ENCODE measurements at regions not wholly inside any gene's neighbourhood (a gene's known extent, or its start where the extent isn't known, plus 50 kb on each side); places are given as distances from the start of the nearest gene placed in this dataset.
A peak's percentile ranks its signal among the peaks of the same experiment; 100 is the strongest.

- Histone ChIP-seq H2AFZ (ENCODE audit: low read length) (0 out of 2 replicates have a peak overlapping the region, but pooled peaks have one; percentile 5), H3K4ac (replicated peaks; ENCODE audit: insufficient read length, low read depth, low read length) (no peak overlapping the region), H3K23ac (ENCODE audit: insufficient read length) (no peak overlapping the region), H2BK15ac (ENCODE audit: low read length) (no peak overlapping the region), H2BK120ac (replicated peaks; ENCODE audit: low read depth, low read length) (no peak overlapping the region), H3K36me3 (ENCODE audit: control insufficient read depth in 2 of 4, insufficient read depth in 4 of 4, low read length in 3 of 4) (no peaks in the 10 kb centered on the region), H3K79me2 (ENCODE audit: control insufficient read depth in 1 of 2, insufficient read depth in 2 of 2, low read length in 2 of 2) (no peaks in the 10 kb centered on the region), H3K9me3 (ENCODE audit: insufficient read depth in 2 of 2, low read depth in 1 of 2, low read length in 1 of 2) (no peaks in the 10 kb centered on the region), H3K23me2 (ENCODE audit: low read depth, low read length) (no peaks in the 10 kb centered on the region), H4K5ac (ENCODE audit: insufficient read length, low read depth, low read length) (no peak overlapping the region), H3K4me2 (ENCODE audit: insufficient read depth in 1 of 2, low read depth in 2 of 2, low read length in 2 of 2) (no peak overlapping the region), H4K20me1 (replicated peaks in 1 of 2; ENCODE audit: control insufficient read depth in 1 of 2, insufficient read depth in 2 of 2, low read length in 2 of 2) (no peaks in the 10 kb centered on the region), H3K27ac (ENCODE audit: low read depth, low read length) (no peak overlapping the region), H2BK12ac (ENCODE audit: low read depth, low read length) (no peak overlapping the region), H4K8ac (ENCODE audit: extremely low read depth, insufficient read depth, low read length) (no peak overlapping the region), H3K14ac (ENCODE audit: insufficient read length) (no peak overlapping the region), H3K18ac (ENCODE audit: extremely low read depth, low read length) (no peak overlapping the region), H3K4me3 (ENCODE audit: extremely low read depth in 1 of 4, insufficient read depth in 2 of 4, low read depth in 3 of 4, low read length in 4 of 4) (no peak overlapping the region), H3K27me3 (replicated peaks in 1 of 4; ENCODE audit: control insufficient read depth in 3 of 4, extremely low read depth in 1 of 4, insufficient read depth in 3 of 4, low read length in 3 of 4) (no peaks in the 10 kb centered on the region), H3K79me1 (ENCODE audit: low read depth, low read length) (no peaks in the 10 kb centered on the region), H2BK20ac (ENCODE audit: low read length) (no peak overlapping the region), H2AK5ac (ENCODE audit: low read depth, low read length) (no peak overlapping the region), H3K9ac (replicated peaks in 1 of 4; ENCODE audit: extremely low read depth in 1 of 4, low read depth in 3 of 4, low read length in 3 of 4) (no peak overlapping the region), H3K56ac (replicated peaks; ENCODE audit: insufficient read length, low read depth, low read length) (no peak overlapping the region), H2BK5ac (ENCODE audit: low read depth, low read length) (no peak overlapping the region), H3K4me1 (replicated peaks in 1 of 4; ENCODE audit: control insufficient read depth in 3 of 4, insufficient read depth in 4 of 4, low read length in 3 of 4) (peaks cover 0 to 4% (median 0%) of the 10 kb centered on the region in 4 experiments; a peak in 1 of 7 replicates), H4K91ac (replicated peaks; ENCODE audit: insufficient read length, low read length) (no peak overlapping the region)
- FAIRE-seq: no peak
- CTCF ChIA-PET (ENCODE audit: partially characterized antibody): interaction anchor here (0.9 to 1.2 kb wide), 2 partner anchors 9 to 13 kb away, joined by 3 to 4 read pairs; no protein-coding TSS in a partner anchor
- 86% methylated on average over 2 of the region's 3 CpGs; no CpG with 5 or more reads in 1 of the 2 experiments for WGBS, 2 experiments (ENCODE audit: extremely low coverage in 1 of 2, insufficient coverage in 1 of 2, insufficient read length in 1 of 2, insufficient replicate concordance in 2 of 2, low coverage in 1 of 2, low lambda C conversion rate in 2 of 2, missing lambda C conversion rate in 1 of 2)
- POLR2A ChIA-PET (ENCODE audit: partially characterized antibody): no interaction called here
- no peak for DNase-seq (ENCODE audit: low read depth in 1 of 2, low spot score in 2 of 2)
- TF ChIP-seq FOSL1 (IDR thresholded peaks at IDR 0.05; ENCODE audit: insufficient read depth, low read depth, low read length) (no peak), BCL11A (IDR thresholded peaks at IDR 0.05; ENCODE audit: low read depth in 2 of 2, low read length in 2 of 2) (no peak), TAF7 (optimal IDR thresholded peaks at IDR 0.05; ENCODE audit: borderline replicate concordance, low read depth, low read length) (no peak), RXRA (IDR thresholded peaks at IDR 0.05; ENCODE audit: insufficient read depth, low read depth, low read length) (no peak), BACH1 (IDR thresholded peaks at IDR 0.05; ENCODE audit: low read length) (no peak), PHF8 (conservative IDR thresholded peaks at IDR 0.05; ENCODE audit: low read depth, low read length) (no peak), KDM5A (IDR thresholded peaks at IDR 0.05; ENCODE audit: low read length) (no peak), SRF (IDR thresholded peaks at IDR 0.05; ENCODE audit: low read depth, low read length) (no peak), TCF12 (IDR thresholded peaks at IDR 0.05; ENCODE audit: low read depth, low read length) (no peak), SIRT6 (IDR thresholded peaks at IDR 0.05; ENCODE audit: low read length) (no peak), SP1 (IDR thresholded peaks at IDR 0.05; ENCODE audit: low read depth, low read length) (no peak), RBBP5 (IDR thresholded peaks at IDR 0.05; ENCODE audit: borderline replicate concordance, low read depth, low read length) (no peak), TBP (IDR thresholded peaks at IDR 0.05; ENCODE audit: low read depth, low read length) (no peak), BRCA1 (IDR thresholded peaks at IDR 0.05; ENCODE audit: low read depth, low read length) (no peak), CHD2 (IDR thresholded peaks at IDR 0.05; ENCODE audit: low read length) (no peak)
Observed at GRCh38 chr1:59236721-59237545, 60.0 kb upstream of the FGGY start.

Measured in H1 (cell line).